Lung (tissue), 11 donors: ENCODE measurements at regions not wholly inside any gene's neighbourhood (a gene's known extent, or its start where the extent isn't known, plus 50 kb on each side); places are given as distances from the start of the nearest gene placed in this dataset.

Experiments used
- ATAC-seq: fragments of 200-7000 bp; cut with Tn5 transposase; one replicate; pipeline ENCODE4 v1.9.1; 2020; ENCODE audit warnings: moderate number of reproducible peaks; ENCODE audit not compliant: insufficient read depth, low FRiP score
- DNase-seq, 3 donors: peaks; one replicate each; pipeline ENCODE4 v3.0.0-alpha.2; 2013 to 2017
- H3K27ac ChIP-seq, 2 donors: one replicate each; pipeline ENCODE4 v1.5.1; 2013; ENCODE audit warnings: mild to moderate bottlenecking in 2 of 2, moderate library complexity in 2 of 2, control low read depth in 1 of 2, inconsistent platforms in 1 of 2, low read depth in 1 of 2, low read length in 1 of 2
- H3K27me3 ChIP-seq, 3 donors: one replicate each; pipeline ENCODE4 v1.5.1; 2013; ENCODE audit warnings: low read length in 2 of 3; ENCODE audit not compliant: control insufficient read depth in 3 of 3, insufficient read depth in 3 of 3
- H3K36me3 ChIP-seq, 4 donors: one replicate each; pipeline ENCODE4 v1.5.1; 2013; ENCODE audit warnings: low read length in 4 of 4, mild to moderate bottlenecking in 1 of 4, moderate library complexity in 1 of 4; ENCODE audit not compliant: control insufficient read depth in 4 of 4, insufficient read depth in 4 of 4
- H3K4me1 ChIP-seq, 5 donors: one replicate each; pipeline ENCODE4 v1.5.1; 2013; ENCODE audit warnings: low read length in 5 of 5, mild to moderate bottlenecking in 2 of 5, moderate library complexity in 1 of 5; ENCODE audit not compliant: control insufficient read depth in 5 of 5, insufficient read depth in 5 of 5
- H3K4me3 ChIP-seq: one replicate; pipeline ENCODE4 v1.5.1; 2013; ENCODE audit warnings: mild to moderate bottlenecking, control low read depth, moderate library complexity
- H3K9ac ChIP-seq, 2 donors: one replicate each; pipeline ENCODE4 v1.5.1; 2013; ENCODE audit warnings: low read length in 2 of 2, control low read depth in 1 of 2; ENCODE audit not compliant: insufficient read depth in 1 of 2
- H3K9me3 ChIP-seq, 4 donors: one replicate each; pipeline ENCODE4 v1.5.1; 2013; ENCODE audit warnings: low read length in 3 of 4, mild to moderate bottlenecking in 1 of 4, moderate library complexity in 1 of 4; ENCODE audit not compliant: control insufficient read depth in 4 of 4, insufficient read depth in 3 of 4
- WGBS, 2 donors: extraction: QIAGEN DNeasy Blood & Tissue Kit; methylation state at CpG; one replicate each; pipeline ENCODE4 v1.1.7; 2013; 5-methylcytosine and 5-hydroxymethylcytosine counted together
- TF ChIP-seq, protein P1 (sequence below): IDR thresholded peaks from 2 replicates; pipeline ENCODE4 v1.5.1; 2012; ENCODE audit warnings: mild to moderate bottlenecking; ENCODE audit errors: control extremely low read depth, extremely low read depth
- donor health status: control.
- donor health status: control.
- donor health status: Bipolar disorder and iron deficiency.
- donor health status: healthy.
- donor health status: DM: yes; HTN: yes; CAD: no.

DNA sequence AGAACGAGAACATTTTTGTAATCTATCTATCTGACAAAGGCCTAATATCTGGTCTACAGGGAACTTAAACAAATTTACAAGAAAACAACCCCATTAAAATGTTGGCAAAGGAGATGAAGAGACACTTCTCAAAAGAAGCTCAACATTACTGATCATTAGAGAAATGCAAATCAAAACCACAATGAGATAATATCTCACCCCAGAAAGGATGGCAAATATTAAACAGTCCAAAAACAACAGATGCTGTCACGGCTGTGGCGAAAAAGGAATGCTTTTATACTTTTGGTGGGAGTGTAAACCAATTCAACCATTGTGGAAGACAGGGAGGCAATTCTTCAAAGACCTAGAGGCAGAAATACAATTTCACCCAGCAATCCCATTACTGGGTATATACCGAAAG is 2284.8 kb downstream of the ARAP2 start:
- 82 to 83% methylated on average over 4 of the region's 4 CpGs for WGBS, 2 donors
- Histone ChIP-seq H3K4me3 (no peak overlapping the region), H3K27me3 (no peaks in the 10 kb centered on the region), H3K27ac (no peak overlapping the region), H3K36me3 (no peaks in the 10 kb centered on the region), H3K9me3 (peaks cover 0 to 11% (median 2%) of the 10 kb centered on the region in 4 donors), H3K9ac (no peak overlapping the region), H3K4me1 (no peaks in the 10 kb centered on the region)
- DNase-seq: no peak
- TF ChIP-seq, protein P1, sequence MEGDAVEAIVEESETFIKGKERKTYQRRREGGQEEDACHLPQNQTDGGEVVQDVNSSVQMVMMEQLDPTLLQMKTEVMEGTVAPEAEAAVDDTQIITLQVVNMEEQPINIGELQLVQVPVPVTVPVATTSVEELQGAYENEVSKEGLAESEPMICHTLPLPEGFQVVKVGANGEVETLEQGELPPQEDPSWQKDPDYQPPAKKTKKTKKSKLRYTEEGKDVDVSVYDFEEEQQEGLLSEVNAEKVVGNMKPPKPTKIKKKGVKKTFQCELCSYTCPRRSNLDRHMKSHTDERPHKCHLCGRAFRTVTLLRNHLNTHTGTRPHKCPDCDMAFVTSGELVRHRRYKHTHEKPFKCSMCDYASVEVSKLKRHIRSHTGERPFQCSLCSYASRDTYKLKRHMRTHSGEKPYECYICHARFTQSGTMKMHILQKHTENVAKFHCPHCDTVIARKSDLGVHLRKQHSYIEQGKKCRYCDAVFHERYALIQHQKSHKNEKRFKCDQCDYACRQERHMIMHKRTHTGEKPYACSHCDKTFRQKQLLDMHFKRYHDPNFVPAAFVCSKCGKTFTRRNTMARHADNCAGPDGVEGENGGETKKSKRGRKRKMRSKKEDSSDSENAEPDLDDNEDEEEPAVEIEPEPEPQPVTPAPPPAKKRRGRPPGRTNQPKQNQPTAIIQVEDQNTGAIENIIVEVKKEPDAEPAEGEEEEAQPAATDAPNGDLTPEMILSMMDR: no peak
- ATAC-seq: no peak

DNA sequence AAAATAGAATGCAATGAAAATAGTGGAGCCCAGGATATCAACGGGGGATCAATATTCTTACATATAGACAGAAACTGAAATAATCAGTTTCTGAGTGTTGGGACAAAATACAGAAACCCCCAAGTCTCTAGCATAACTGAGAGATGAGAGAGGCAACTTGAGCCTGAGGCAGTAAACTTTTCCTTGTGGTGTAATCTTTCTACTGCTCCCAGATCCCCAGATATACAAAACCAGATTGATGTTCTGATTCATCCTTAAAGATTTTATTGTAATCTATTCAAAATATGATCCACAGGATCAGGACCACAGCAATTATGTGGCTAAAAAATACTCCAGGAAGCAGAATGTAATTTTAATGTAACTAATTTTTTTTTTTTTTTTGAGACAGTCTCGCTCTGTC is 2282.6 kb downstream of the ARAP2 start:
- WGBS, 2 donors: 80 to 90% methylated on average over 2 of the region's 2 CpGs
- TF ChIP-seq, protein P1: no peak
- Histone ChIP-seq H3K4me1 (no peaks in the 10 kb centered on the region), H3K27me3 (no peaks in the 10 kb centered on the region), H3K9ac (no peak overlapping the region), H3K36me3 (no peaks in the 10 kb centered on the region), H3K27ac (no peak overlapping the region), H3K9me3 (peaks cover 0 to 3% (median 1%) of the 10 kb centered on the region in 4 donors), H3K4me3 (no peak overlapping the region)
- DNase-seq: no peak
- ATAC-seq: no peak

DNA sequence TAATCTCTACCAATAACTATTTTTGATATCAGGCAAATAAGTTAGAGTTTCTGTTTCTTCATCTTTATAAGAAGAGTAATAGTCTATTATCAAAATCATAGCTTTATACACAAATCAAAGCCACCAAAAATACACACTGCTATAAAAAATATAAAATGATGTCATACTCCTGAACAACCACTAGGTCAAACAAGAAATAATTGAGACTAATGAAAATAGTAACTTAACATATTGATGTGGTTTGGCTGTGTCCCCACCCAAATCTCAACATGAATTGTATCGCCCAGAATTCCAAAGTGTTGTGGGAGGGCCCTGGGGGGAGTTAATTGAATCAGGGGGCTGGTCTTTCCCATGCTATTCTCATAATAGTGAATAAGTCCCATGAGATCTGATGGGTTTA is 2277.5 kb downstream of the ARAP2 start:
- Histone ChIP-seq H3K27ac (no peak overlapping the region), H3K36me3 (no peaks in the 10 kb centered on the region), H3K4me1 (no peaks in the 10 kb centered on the region), H3K4me3 (no peak overlapping the region), H3K9me3 (peaks cover 0 to 3% (median 0%) of the 10 kb centered on the region in 4 donors), H3K27me3 (no peaks in the 10 kb centered on the region), H3K9ac (no peak overlapping the region)
- TF ChIP-seq, protein P1: no peak
- DNase-seq (no peak), ATAC-seq (no peak)
- 84 to 97% methylated on average over 1 of the region's 1 CpG for WGBS, 2 donors

DNA sequence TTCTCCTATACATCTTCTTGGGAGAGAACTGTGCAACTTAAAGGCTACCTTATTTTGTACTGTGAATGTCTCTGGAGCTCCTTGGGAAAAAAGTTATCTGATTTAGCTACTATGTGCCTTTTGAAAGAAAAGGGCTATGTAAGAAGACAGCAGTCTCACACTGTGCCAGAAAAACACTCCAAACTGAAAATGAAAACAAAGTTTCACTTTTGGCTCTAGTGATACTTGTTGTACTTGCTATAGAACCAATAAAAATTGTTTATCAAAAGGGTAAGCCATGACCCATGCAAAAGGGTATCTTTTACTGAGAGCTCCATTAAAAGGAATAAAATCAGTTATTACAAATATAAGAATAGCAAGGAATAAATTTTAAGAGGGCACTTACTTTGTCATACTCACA is 2270.0 kb downstream of the ARAP2 start:
- no peaks in the 10 kb centered on the region for H3K9me3 ChIP-seq
- DNase-seq (no peak), ATAC-seq (no peak)
- H3K4me3 ChIP-seq: no peak overlapping the region
- no peaks in the 10 kb centered on the region for H3K4me1 ChIP-seq
- H3K27me3 ChIP-seq: no peaks in the 10 kb centered on the region
- no peak overlapping the region for H3K27ac ChIP-seq
- no peak overlapping the region for H3K9ac ChIP-seq
- TF ChIP-seq, protein P1: no peak
- H3K36me3 ChIP-seq: no peaks in the 10 kb centered on the region
